ENCODE measurements at regions not wholly inside any gene's neighbourhood (a gene's known extent, or its start where the extent isn't known, plus 50 kb on each side); places are given as distances from the start of the nearest gene placed in this dataset.

DNA sequence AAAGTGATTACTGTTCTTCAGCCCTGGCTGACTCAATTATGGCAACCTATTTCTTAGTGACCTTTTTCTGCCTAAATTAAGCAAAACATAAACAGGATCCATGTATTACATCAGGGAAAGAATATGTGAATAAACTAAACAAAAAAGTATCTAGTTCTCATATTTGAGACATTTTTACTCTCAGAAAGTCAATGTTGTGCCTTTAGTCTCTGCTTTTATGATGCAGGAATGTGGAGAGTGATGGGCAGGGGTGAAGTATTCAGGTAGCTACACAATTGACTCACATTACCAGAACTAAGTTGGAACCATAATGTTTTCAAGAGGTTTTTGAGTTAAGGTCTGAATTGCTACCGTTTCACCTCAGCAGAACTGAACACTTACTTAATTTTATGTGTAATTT, 462.7 kb upstream of the CXADR start:
- Histone ChIP-seq H3K27me3 (replicated peaks in 1 of 7) (no peaks in the 10 kb centered on the region), H3K4me3 (no peak overlapping the region), H3K27ac (no peak overlapping the region), H3K36me3 (no peaks in the 10 kb centered on the region), H3K9me3 (peaks cover 0 to 16% (median 4%) of the 10 kb centered on the region in 8 donors), H3K4me1 (no peaks in the 10 kb centered on the region)
- DNase-seq, result no peak
- no peak for TF ChIP-seq POLR2A (IDR thresholded peaks at IDR 0.05)
- WGBS, 5 donors, result 58 to 76% (median 73%) methylated on average over 1 of the region's 1 CpG
- intact Hi-C loops (cut with DNase I; ENCODE audit: low total_unique reads), result no loop called here

DNA sequence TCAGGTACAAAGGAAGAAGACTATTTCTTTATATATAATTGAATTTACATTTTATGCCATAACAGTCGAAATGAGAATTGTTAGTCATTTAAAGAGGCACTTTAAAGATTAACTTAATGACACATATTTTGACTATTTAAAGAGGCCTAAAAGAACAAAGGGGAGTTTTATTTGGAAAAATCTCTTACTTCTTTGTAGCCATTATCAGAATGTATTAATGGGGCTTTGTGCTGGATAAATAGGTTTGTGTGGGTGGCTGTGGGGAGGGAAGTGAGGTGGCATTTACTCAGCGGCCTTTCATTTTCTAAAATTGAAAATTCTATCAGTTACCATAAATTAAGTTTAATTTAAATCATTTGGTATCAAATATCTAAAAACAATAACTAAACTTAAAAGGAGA, 462.2 kb upstream of the CXADR start:
- Histone ChIP-seq H3K27ac (no peak overlapping the region), H3K9me3 (peaks cover 0 to 16% (median 4%) of the 10 kb centered on the region in 8 donors), H3K4me1 (no peaks in the 10 kb centered on the region), H3K4me3 (no peak overlapping the region), H3K36me3 (no peaks in the 10 kb centered on the region), H3K27me3 (replicated peaks in 1 of 7) (no peaks in the 10 kb centered on the region)
- TF ChIP-seq POLR2A (IDR thresholded peaks at IDR 0.05), result no peak
- no peak for TF ChIP-seq POLR2AphosphoS5 (IDR thresholded peaks at IDR 0.05)
- TF ChIP-seq, protein P1, sequence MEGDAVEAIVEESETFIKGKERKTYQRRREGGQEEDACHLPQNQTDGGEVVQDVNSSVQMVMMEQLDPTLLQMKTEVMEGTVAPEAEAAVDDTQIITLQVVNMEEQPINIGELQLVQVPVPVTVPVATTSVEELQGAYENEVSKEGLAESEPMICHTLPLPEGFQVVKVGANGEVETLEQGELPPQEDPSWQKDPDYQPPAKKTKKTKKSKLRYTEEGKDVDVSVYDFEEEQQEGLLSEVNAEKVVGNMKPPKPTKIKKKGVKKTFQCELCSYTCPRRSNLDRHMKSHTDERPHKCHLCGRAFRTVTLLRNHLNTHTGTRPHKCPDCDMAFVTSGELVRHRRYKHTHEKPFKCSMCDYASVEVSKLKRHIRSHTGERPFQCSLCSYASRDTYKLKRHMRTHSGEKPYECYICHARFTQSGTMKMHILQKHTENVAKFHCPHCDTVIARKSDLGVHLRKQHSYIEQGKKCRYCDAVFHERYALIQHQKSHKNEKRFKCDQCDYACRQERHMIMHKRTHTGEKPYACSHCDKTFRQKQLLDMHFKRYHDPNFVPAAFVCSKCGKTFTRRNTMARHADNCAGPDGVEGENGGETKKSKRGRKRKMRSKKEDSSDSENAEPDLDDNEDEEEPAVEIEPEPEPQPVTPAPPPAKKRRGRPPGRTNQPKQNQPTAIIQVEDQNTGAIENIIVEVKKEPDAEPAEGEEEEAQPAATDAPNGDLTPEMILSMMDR (IDR thresholded peaks at IDR 0.05 in 8 of 11, conservative IDR thresholded peaks at IDR 0.05 in 3 of 11), result no peak
- 74 to 85% (median 80%) methylated on average over 2 of the region's 2 CpGs for WGBS, 5 donors
- DNase-seq, result no peak
- intact Hi-C loops (cut with DNase I; ENCODE audit: low total_unique reads), result no loop called here

DNA sequence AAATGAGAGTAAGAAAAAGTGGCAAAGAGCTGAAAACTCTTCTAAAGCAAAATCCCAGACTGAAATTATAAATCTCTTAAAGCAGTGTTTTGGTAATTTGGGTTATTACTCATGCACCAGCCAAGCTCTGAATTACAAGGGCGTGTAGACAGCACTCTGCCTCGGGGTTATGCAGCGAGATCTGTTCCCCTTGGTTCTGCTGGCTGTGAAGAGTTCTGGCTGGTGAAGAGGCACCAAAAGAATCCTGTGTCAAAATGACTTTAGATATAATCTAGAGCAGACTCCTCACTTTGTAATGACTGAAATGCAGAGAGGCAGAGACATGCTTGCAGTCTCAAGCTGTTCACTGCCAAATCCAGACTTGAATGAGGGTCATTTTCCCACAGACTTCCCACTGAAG, 461.8 kb upstream of the CXADR start:
- no peak overlapping the region for H3K4me3 ChIP-seq
- H3K9me3 ChIP-seq, result peaks cover 0 to 16% (median 4%) of the 10 kb centered on the region in 8 donors
- H3K27ac ChIP-seq, result no peak overlapping the region
- WGBS, 5 donors, result 65 to 87% (median 77%) methylated on average over 3 of the region's 3 CpGs
- no peaks in the 10 kb centered on the region for H3K27me3 ChIP-seq (replicated peaks in 1 of 7)
- no peaks in the 10 kb centered on the region for H3K36me3 ChIP-seq
- no peak for DNase-seq
- TF ChIP-seq, protein P1 (IDR thresholded peaks at IDR 0.05 in 8 of 11, conservative IDR thresholded peaks at IDR 0.05 in 3 of 11), result no peak
- TF ChIP-seq POLR2AphosphoS5 (IDR thresholded peaks at IDR 0.05), result no peak
- no peak for TF ChIP-seq POLR2A (IDR thresholded peaks at IDR 0.05)
- H3K4me1 ChIP-seq, result no peaks in the 10 kb centered on the region
- intact Hi-C loops (cut with DNase I; ENCODE audit: low total_unique reads), result no loop called here

DNA sequence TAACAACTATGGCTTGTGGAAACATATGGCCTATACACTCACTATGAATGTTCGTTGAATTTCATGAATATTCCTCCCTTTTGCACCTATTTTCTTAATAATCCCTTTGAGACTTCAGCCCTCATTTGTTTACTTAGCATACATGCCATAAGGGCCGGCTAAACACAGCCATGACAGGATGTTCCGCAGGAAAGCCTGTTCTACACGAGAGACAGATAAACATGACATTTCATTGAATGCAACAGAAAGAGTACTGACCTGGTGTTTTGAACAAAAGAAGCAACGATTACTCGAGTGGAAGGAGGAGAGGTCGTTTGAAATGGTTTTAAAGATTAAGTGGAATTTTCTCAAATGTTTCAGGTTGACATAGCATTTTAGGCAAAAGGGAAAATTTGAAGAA, 459.5 kb upstream of the CXADR start:
- no peak for DNase-seq

More for the DNA sequence above, 459.5 kb upstream of the CXADR start:
- intact Hi-C loops (cut with DNase I; ENCODE audit: low total_unique reads), result no loop called here
- WGBS, 5 donors, result 30 to 46% (median 39%) methylated on average over 7 of the region's 7 CpGs
- Histone ChIP-seq H3K36me3 (no peaks in the 10 kb centered on the region), H3K27me3 (replicated peaks in 1 of 7) (no peaks in the 10 kb centered on the region), H3K9me3 (peaks cover 0 to 11% (median 4%) of the 10 kb centered on the region in 8 donors), H3K27ac (no peak overlapping the region), H3K4me1 (no peaks in the 10 kb centered on the region), H3K4me3 (no peak overlapping the region)
- TF ChIP-seq, protein P1 (IDR thresholded peaks at IDR 0.05 in 8 of 11, conservative IDR thresholded peaks at IDR 0.05 in 3 of 11), result no peak
- TF ChIP-seq POLR2A (IDR thresholded peaks at IDR 0.05) (no peak), POLR2AphosphoS5 (IDR thresholded peaks at IDR 0.05) (no peak)

Measured in spleen (tissue), 11 donors.